SK-N-MC (cell line): ENCODE measurements at regions not wholly inside any gene's neighbourhood (a gene's known extent, or its start where the extent isn't known, plus 50 kb on each side); places are given as distances from the start of the nearest gene placed in this dataset.
"Not testable (repeated sequence)": the region's sequence is repeated elsewhere in the genome, so short reads cannot be mapped to it uniquely, and the experiment has no call there.

Experiments
- DNase-seq: peaks from one replicate; pipeline ENCODE4 v3.0.0-alpha.2; 2011; ENCODE audit warnings: low read depth, low spot score
- H3K27ac ChIP-seq: fragments of 200-600 bp; sonication (generic); 2 replicates; pipeline ENCODE4 v1.5.1; 2016; ENCODE audit warnings: mixed run types
- H3K36me3 ChIP-seq: fragments of 200-600 bp; sonication (generic); 2 replicates; pipeline ENCODE4 v1.6.1; 2017; ENCODE audit warnings: antibody characterized with exemption, low read length, mixed read lengths; ENCODE audit not compliant: insufficient read depth
- H3K4me3 ChIP-seq: fragments of 200-600 bp; sonication (generic); 2 replicates; pipeline ENCODE4 v1.5.1; 2016
- H3K9ac ChIP-seq: fragments of 200-600 bp; sonication (generic); 2 replicates; pipeline ENCODE4 v1.8.0; 2017; ENCODE audit warnings: mixed run types, mixed read lengths; ENCODE audit not compliant: insufficient read length
- H3K9me3 ChIP-seq: fragments of 200-600 bp; sonication (generic); 2 replicates; pipeline ENCODE4 v1.6.1; 2017; ENCODE audit warnings: low read depth, mild to moderate bottlenecking, antibody characterized with exemption, low read length, moderate library complexity, mixed read lengths
- EZH2 ChIP-seq: fragments of 200-600 bp; sonication (generic); IDR thresholded peaks from one replicate; pipeline ENCODE4 v1.6.1; 2017; ENCODE audit warnings: antibody characterized with exemption
- FOXP2 ChIP-seq: optimal IDR thresholded peaks from 2 replicates; pipeline ENCODE3; 2011; ENCODE audit warnings: mild to moderate bottlenecking, moderate library complexity; ENCODE audit not compliant: insufficient read depth; ENCODE audit errors: extremely low read length, control extremely low read depth
- POLR2AphosphoS5 ChIP-seq: IDR thresholded peaks from 2 replicates; pipeline ENCODE4 v1.6.1; 2012; ENCODE audit warnings: mild to moderate bottlenecking, low read depth, low read length, borderline replicate concordance

- Histone ChIP-seq H3K4me3 (no peak overlapping the region), H3K27ac (no peak overlapping the region)
- no peak for TF ChIP-seq POLR2AphosphoS5
- TF ChIP-seq EZH2 = no peak
- no peak for TF ChIP-seq FOXP2
Observed at GRCh38 chr4:30181512-30181911, 538.7 kb upstream of the PCDH7 start.

DNA sequence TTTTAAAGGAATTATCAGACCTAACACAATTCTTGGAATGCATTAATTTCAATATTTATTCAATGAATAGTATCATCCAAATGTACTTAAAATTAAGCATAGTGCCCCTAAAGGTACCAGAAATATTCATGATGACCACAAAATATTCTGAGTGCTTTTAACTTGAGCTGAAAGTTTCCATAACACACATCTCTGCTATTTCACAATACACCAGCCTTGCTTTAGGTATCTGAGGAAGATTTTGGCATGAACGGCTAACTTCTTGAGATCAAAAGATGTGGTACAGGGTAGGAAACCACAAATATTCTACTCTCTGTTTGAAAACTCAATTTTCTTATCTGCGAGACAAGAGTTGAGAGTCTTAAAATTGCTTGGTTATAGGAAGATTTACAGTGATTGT lies 538.3 kb upstream of the PCDH7 start:
- no peaks in the 10 kb centered on the region for H3K36me3 ChIP-seq
- no peak overlapping the region for H3K9ac ChIP-seq
- no peak overlapping the region for H3K4me3 ChIP-seq
- TF ChIP-seq FOXP2 (no peak), EZH2 (no peak)
- DNase-seq = no peak
- H3K27ac ChIP-seq = no peak overlapping the region
- no peaks in the 10 kb centered on the region for H3K9me3 ChIP-seq

More at GRCh38 chr4:30181512-30181911, 538.7 kb upstream of the PCDH7 start:
- Histone ChIP-seq H3K36me3 (no peaks in the 10 kb centered on the region), H3K9me3 (no peaks in the 10 kb centered on the region), H3K9ac (no peak overlapping the region)
- no peak for DNase-seq

DNA sequence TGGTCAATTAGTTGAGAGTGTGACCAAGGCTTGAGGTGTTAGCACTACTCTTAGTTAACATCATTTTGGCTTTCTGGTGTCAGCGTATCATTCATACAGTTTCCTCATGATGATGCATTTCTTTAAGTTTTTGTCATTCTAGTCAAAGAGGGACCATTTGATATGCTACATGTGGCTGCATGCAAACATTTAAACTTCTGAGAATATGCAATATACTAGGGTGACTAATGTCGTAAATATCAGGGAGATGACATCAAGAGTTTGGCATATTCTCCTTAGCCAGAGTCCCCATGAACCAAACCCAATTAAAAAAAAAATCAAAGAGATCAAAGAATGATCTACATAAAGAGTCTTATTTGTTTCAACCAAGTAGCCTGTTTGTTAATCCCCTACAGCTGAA lies 537.4 kb upstream of the PCDH7 start:
- no peaks in the 10 kb centered on the region for H3K9me3 ChIP-seq

DNA sequence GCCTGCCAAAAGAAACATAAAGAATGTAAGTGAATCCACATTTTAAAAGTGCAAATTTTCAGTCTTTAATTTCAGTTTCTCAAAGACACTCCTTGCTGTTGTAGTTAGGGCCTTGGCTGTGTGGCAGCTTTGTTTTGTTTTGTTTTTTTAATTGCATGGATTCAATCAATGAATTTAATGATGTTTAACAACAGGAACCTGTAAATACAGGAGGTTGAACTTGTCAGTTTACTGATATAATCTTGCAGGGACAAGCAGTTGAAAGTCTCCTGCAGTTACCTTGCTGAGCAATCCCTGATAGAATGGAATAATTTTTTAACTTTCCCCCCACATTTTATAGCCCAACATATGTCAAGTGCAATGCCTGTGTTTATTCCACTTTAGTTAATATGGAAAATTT lies 528.3 kb upstream of the PCDH7 start:
- no peaks in the 10 kb centered on the region for H3K9me3 ChIP-seq
- no peak for DNase-seq
- TF ChIP-seq FOXP2 = no peak
- no peaks in the 10 kb centered on the region for H3K36me3 ChIP-seq
- H3K9ac ChIP-seq = no peak overlapping the region
- H3K27ac ChIP-seq = no peak overlapping the region
- H3K4me3 ChIP-seq = no peak overlapping the region

More for the DNA sequence above, 537.4 kb upstream of the PCDH7 start:
- TF ChIP-seq EZH2 = no peak
- no peaks in the 10 kb centered on the region for H3K36me3 ChIP-seq
- no peak overlapping the region for H3K4me3 ChIP-seq
- no peak overlapping the region for H3K9ac ChIP-seq
- DNase-seq = no peak
- no peak overlapping the region for H3K27ac ChIP-seq

DNA sequence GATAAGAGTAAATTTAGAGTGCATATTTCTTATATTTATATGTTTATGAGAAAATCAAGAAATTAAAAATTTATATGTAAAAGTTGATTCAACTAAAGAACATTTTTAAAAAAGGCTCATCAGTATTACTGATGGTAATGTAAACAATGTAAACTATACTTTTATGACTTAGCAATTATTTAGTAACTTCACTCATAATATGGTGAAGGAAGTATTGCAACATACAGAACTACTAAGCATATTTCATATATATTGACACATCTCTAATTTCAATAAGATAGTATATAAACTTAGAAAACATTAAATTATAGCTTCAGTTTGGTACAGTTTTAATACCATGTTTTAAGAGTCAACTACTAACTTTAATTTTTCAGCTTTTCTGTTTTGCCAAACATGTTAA lies 512.8 kb upstream of the PCDH7 start:
- no peak overlapping the region for H3K4me3 ChIP-seq
- H3K36me3 ChIP-seq = no peaks in the 10 kb centered on the region
- no peak for DNase-seq
- H3K9ac ChIP-seq = no peak overlapping the region
- no peak for TF ChIP-seq FOXP2
- no peak for TF ChIP-seq EZH2
- TF ChIP-seq POLR2AphosphoS5 = no peak
- no peak overlapping the region for H3K27ac ChIP-seq
- no peaks in the 10 kb centered on the region for H3K9me3 ChIP-seq

GRCh38 chr4:30208731-30209435 lies 511.3 kb upstream of the PCDH7 start:
- Histone ChIP-seq H3K4me3 (no peak overlapping the region), H3K27ac (no peak overlapping the region), H3K9me3 (no peaks in the 10 kb centered on the region), H3K9ac (no peak overlapping the region), H3K36me3 (no peaks in the 10 kb centered on the region)
- DNase-seq = no peak
- TF ChIP-seq FOXP2 (no peak), EZH2 (no peak), POLR2AphosphoS5 (no peak)

DNA sequence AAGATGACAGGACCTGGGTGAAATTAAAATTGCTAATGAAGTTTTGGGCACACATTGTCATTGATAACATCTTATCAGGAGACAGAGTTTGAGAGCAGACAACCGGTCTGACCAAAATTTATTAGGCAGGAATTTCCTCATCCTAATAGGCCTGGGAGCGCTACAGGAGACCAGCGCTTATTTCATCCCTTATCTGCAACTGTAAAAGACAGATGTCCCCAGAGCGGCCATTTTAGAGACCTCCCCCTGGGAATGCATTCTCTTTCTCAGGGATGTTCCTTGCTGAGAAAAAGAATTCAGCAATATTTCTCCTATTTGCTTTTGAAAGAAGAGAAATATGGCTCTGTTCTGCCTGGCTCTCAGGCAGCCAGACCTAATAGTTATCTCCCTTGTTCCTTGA lies 504.2 kb upstream of the PCDH7 start:
- H3K27ac ChIP-seq, H3K36me3 ChIP-seq, H3K9me3 ChIP-seq, DNase-seq, H3K4me3 ChIP-seq, H3K9ac ChIP-seq: not testable (repeated sequence)

DNA sequence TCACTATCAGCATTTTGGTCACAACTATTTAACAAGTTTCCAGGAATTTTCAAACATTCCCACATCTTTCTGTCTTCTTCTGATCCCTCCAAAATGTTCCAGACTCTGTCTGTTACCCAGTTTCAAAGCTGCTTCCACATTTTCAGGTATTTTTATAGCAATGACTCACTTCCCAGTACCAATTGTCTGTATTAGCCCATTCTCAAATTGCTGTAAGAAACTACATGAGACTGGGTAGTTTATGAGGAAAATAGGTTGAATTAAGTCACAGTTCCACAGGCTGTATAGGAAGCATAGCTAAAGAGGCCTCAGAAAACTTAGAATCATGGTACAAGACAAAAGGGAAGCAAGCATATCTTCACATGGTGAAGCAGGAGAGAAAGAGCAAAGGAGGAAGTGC lies 475.0 kb upstream of the PCDH7 start:
- no peaks in the 10 kb centered on the region for H3K36me3 ChIP-seq
- no peak for TF ChIP-seq EZH2
- no peak for TF ChIP-seq FOXP2
- TF ChIP-seq POLR2AphosphoS5 = no peak
- no peak overlapping the region for H3K4me3 ChIP-seq
- no peak overlapping the region for H3K27ac ChIP-seq
- no peaks in the 10 kb centered on the region for H3K9me3 ChIP-seq
- DNase-seq = no peak
- no peak overlapping the region for H3K9ac ChIP-seq

GRCh38 chr4:30256116-30256832 lies 463.9 kb upstream of the PCDH7 start:
- Histone ChIP-seq H3K36me3 (no peaks in the 10 kb centered on the region), H3K4me3 (no peak overlapping the region), H3K27ac (no peak overlapping the region), H3K9me3 (no peaks in the 10 kb centered on the region), H3K9ac (no peak overlapping the region)
- DNase-seq = peak; percentile 48
- TF ChIP-seq POLR2AphosphoS5 (no peak), FOXP2 (no peak)
